ENCODE measurements at regions not wholly inside any gene's neighbourhood (a gene's known extent, or its start where the extent isn't known, plus 50 kb on each side); places are given as distances from the start of the nearest gene placed in this dataset.

- H3K9ac ChIP-seq (ENCODE audit: insufficient read depth, low read depth, low read length): no peak overlapping the region
- H3K4me1 ChIP-seq (ENCODE audit: insufficient read depth, low read length): no peaks in the 10 kb centered on the region
- 11% methylated on average over 4 of the region's 4 CpGs for WGBS (ENCODE audit: low lambda C conversion rate)
- no peak for FAIRE-seq
- H4K20me1 ChIP-seq (ENCODE audit: insufficient read depth, low read length): no peaks in the 10 kb centered on the region
- H3K4me3 ChIP-seq (replicated peaks in 1 of 3; ENCODE audit: insufficient read depth in 1 of 3, low read depth in 2 of 3, low read length in 3 of 3): no peak overlapping the region
- no peaks in the 10 kb centered on the region for H3K9me3 ChIP-seq (ENCODE audit: low read length)
- no TSS peak for BruUV-seq (replicated peaks)
- no peaks in the 10 kb centered on the region for H3K79me2 ChIP-seq (ENCODE audit: insufficient read depth, low read length)
- no peak overlapping the region for H3K27ac ChIP-seq (ENCODE audit: extremely low read length, insufficient read depth, low read length)
- in situ Hi-C loops (cut with HindIII; ENCODE audit: extremely low pct_ligation_motif_present, low pct_unique_long_range_greater_than_20kb) (no loop called here), intact Hi-C loops (cut with micrococcal nuclease; ENCODE audit: unreplicated experiment) (no loop called here)
- no peak overlapping the region for H3K4me2 ChIP-seq (ENCODE audit: low read depth, low read length)
- no peak for ATAC-seq
- ChIA-PET POLR2A (no interaction called here), CTCF (ENCODE audit: low intra/inter-chr PET ratio, low total read pairs) (no interaction called here)
- no peak overlapping the region for H2AFZ ChIP-seq (ENCODE audit: low read length)
- H3K27me3 ChIP-seq (ENCODE audit: control insufficient read depth in 1 of 2, insufficient read depth in 2 of 2, low read length in 2 of 2): 0 out of 5 replicates have a peak, but pooled peaks cover 0 to 2% of the 10 kb centered on the region in 2 experiments
- DNase-seq (ENCODE audit: low spot score): no peak
- H3K36me3 ChIP-seq (replicated peaks in 1 of 2; ENCODE audit: control insufficient read depth in 1 of 2, insufficient read depth in 2 of 2, low read length in 2 of 2): no peaks in the 10 kb centered on the region
- TF ChIP-seq, protein P1, sequence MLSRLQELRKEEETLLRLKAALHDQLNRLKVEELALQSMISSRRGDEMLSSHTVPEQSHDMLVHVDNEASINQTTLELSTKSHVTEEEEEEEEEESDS (CRISPR knock-in tag; IDR thresholded peaks at IDR 0.05; ENCODE audit: borderline replicate concordance): no peak
- TF ChIP-seq TEF (CRISPR knock-in tag; IDR thresholded peaks at IDR 0.05) (no peak), SMARCE1 (IDR thresholded peaks at IDR 0.05; ENCODE audit: borderline replicate concordance) (no peak), TCF12 (IDR thresholded peaks at IDR 0.05) (no peak), TCF12 (CRISPR knock-in tag; IDR thresholded peaks at IDR 0.05) (no peak), ETV6 (CRISPR knock-in tag; conservative IDR thresholded peaks at IDR 0.05) (no peak), ZNF558 (CRISPR knock-in tag; IDR thresholded peaks at IDR 0.05; ENCODE audit: borderline replicate concordance) (no peak), BHLHE40 (IDR thresholded peaks at IDR 0.05; ENCODE audit: low read length) (no peak)
- TF ChIP-seq, protein P2, sequence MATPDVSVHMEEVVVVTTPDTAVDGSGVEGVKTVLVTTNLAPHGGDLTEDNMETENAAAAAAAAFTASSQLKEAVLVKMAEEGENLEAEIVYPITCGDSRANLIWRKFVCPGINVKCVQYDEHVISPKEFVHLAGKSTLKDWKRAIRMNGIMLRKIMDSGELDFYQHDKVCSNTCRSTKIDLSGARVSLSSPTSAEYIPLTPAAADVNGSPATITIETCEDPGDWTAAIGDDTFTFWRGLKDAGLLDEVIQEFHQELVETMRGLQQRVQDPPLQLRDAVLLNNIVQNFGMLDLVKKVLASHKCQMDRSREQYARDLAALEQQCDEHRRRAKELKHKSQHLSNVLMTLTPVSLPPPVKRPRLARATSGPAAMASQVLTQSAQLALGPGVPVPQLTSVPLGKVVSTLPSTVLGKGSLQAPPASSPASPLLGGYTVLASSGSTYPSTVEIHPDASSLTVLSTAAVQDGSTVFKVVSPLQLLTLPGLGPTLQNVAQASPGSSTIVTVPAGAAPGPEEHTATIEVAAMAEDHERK (CRISPR knock-in tag; IDR thresholded peaks at IDR 0.05; ENCODE audit: low read depth): no peak
- TF ChIP-seq, protein P3, sequence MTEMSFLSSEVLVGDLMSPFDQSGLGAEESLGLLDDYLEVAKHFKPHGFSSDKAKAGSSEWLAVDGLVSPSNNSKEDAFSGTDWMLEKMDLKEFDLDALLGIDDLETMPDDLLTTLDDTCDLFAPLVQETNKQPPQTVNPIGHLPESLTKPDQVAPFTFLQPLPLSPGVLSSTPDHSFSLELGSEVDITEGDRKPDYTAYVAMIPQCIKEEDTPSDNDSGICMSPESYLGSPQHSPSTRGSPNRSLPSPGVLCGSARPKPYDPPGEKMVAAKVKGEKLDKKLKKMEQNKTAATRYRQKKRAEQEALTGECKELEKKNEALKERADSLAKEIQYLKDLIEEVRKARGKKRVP (CRISPR knock-in tag; IDR thresholded peaks at IDR 0.05): no peak
- TF ChIP-seq, protein P4, sequence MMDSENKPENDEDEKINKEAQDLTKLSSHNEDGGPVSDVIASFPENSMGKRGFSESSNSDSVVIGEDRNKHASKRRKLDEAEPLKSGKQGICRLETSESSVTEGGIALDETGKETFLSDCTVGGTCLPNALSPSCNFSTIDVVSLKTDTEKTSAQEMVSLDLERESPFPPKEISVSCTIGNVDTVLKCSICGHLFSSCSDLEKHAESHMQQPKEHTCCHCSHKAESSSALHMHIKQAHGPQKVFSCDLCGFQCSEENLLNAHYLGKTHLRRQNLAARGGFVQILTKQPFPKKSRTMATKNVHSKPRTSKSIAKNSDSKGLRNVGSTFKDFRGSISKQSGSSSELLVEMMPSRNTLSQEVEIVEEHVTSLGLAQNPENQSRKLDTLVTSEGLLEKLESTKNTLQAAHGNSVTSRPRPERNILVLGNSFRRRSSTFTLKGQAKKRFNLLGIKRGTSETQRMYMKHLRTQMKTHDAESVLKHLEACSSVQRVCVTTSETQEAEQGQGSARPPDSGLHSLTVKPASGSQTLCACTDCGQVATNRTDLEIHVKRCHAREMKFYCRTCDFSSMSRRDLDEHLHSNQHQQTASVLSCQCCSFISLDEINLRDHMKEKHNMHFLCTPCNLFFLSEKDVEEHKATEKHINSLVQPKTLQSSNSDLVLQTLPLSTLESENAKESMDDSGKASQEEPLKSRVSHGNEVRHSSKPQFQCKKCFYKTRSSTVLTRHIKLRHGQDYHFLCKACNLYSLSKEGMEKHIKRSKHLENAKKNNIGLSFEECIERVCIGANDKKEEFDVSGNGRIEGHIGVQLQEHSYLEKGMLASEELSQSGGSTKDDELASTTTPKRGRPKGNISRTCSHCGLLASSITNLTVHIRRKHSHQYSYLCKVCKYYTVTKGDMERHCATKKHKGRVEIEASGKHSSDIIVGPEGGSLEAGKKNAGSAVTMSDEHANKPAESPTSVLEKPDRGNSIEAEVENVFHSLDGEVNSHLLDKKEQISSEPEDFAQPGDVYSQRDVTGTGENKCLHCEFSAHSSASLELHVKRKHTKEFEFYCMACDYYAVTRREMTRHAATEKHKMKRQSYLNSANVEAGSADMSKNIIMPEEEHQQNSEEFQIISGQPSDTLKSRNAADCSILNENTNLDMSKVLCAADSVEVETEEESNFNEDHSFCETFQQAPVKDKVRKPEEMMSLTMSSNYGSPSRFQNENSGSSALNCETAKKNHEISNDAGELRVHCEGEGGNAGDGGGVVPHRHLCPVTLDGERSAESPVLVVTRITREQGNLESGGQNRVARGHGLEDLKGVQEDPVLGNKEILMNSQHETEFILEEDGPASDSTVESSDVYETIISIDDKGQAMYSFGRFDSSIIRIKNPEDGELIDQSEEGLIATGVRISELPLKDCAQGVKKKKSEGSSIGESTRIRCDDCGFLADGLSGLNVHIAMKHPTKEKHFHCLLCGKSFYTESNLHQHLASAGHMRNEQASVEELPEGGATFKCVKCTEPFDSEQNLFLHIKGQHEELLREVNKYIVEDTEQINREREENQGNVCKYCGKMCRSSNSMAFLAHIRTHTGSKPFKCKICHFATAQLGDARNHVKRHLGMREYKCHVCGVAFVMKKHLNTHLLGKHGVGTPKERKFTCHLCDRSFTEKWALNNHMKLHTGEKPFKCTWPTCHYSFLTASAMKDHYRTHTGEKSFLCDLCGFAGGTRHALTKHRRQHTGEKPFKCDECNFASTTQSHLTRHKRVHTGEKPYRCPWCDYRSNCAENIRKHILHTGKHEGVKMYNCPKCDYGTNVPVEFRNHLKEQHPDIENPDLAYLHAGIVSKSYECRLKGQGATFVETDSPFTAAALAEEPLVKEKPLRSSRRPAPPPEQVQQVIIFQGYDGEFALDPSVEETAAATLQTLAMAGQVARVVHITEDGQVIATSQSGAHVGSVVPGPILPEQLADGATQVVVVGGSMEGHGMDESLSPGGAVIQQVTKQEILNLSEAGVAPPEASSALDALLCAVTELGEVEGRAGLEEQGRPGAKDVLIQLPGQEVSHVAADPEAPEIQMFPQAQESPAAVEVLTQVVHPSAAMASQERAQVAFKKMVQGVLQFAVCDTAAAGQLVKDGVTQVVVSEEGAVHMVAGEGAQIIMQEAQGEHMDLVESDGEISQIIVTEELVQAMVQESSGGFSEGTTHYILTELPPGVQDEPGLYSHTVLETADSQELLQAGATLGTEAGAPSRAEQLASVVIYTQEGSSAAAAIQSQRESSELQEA (CRISPR knock-in tag; IDR thresholded peaks at IDR 0.05; ENCODE audit: not compliant biosample characterization): no peak
Observed at GRCh38 chr6:48290595-48290994, 179.6 kb upstream of the PTCHD4 start.
